ENCODE measurements at regions not wholly inside any gene's neighbourhood (a gene's known extent, or its start where the extent isn't known, plus 50 kb on each side); places are given as distances from the start of the nearest gene placed in this dataset.
A peak's percentile ranks its signal among the peaks of the same experiment; 100 is the strongest.

- no peak overlapping the region for H3K4me2 ChIP-seq (ENCODE audit: low read depth, low read length)
- CTCF ChIA-PET, result no interaction called here
- H3K4me1 ChIP-seq (ENCODE audit: control insufficient read depth, insufficient read depth, low read length), result no peaks in the 10 kb centered on the region; the same call in 1 of the 2 replicates
- peak; percentile 55 for ATAC-seq (ENCODE audit: low read depth)
- no peaks in the 10 kb centered on the region for H3K36me3 ChIP-seq (ENCODE audit: control insufficient read depth, insufficient read depth, low read length)
- no peaks in the 10 kb centered on the region for H3K79me1 ChIP-seq (ENCODE audit: low read depth in 1 of 2, low read length in 2 of 2)
- in situ Hi-C loops (cut with MboI; ENCODE audit: low sequenced_read_pairs), result no loop called here
- WGBS, 2 experiments (ENCODE audit: extremely low coverage in 2 of 2, insufficient read length in 1 of 2), result no CpG with 5 or more reads among the region's 2 CpGs
- H3K56ac ChIP-seq (ENCODE audit: extremely low read depth, insufficient read depth, low read length), result no peak overlapping the region
- no peak overlapping the region for H3K4ac ChIP-seq (ENCODE audit: low read depth, low read length)
- no peaks in the 10 kb centered on the region for H4K20me1 ChIP-seq (ENCODE audit: insufficient read depth, low read length)
- no peak overlapping the region for H4K5ac ChIP-seq (ENCODE audit: low read depth, low read length)
- H3K9me3 ChIP-seq (ENCODE audit: control insufficient read depth, insufficient read depth, low read length), result no peaks in the 10 kb centered on the region
- no peak overlapping the region for H4K8ac ChIP-seq (ENCODE audit: low read depth in 2 of 2, low read length in 2 of 2)
- no peak overlapping the region for H3K27ac ChIP-seq (ENCODE audit: insufficient read depth, low read length)
- H2AK5ac ChIP-seq (ENCODE audit: low read depth, low read length), result no peak overlapping the region
- intact Hi-C loops (cut with micrococcal nuclease), result no loop called here
- H3K18ac ChIP-seq (ENCODE audit: low read depth, low read length), result no peak overlapping the region
- peaks cover 11% of the 10 kb centered on the region for H3K27me3 ChIP-seq (ENCODE audit: control insufficient read depth, insufficient read depth, low read length)
- DNase-seq, result peak; percentile 47
- no peak overlapping the region for H2AK9ac ChIP-seq (replicated peaks; ENCODE audit: low read depth, low read length, poor library complexity)
- no peak overlapping the region for H3K23ac ChIP-seq (ENCODE audit: low read depth, low read length)
- no peak overlapping the region for H3K4me3 ChIP-seq (ENCODE audit: insufficient read depth, low read depth, low read length)
- no peak overlapping the region for H2AFZ ChIP-seq (replicated peaks; ENCODE audit: low read length, poor library complexity)
- TF ChIP-seq SMC3 (IDR thresholded peaks at IDR 0.05; ENCODE audit: low read depth, low read length) (no peak), MXI1 (IDR thresholded peaks at IDR 0.05; ENCODE audit: borderline replicate concordance, low read depth, low read length) (no peak), POLR2A (IDR thresholded peaks at IDR 0.05; ENCODE audit: low read depth, low read length) (no peak), ELK1 (IDR thresholded peaks at IDR 0.05; ENCODE audit: borderline replicate concordance, low read depth, low read length) (no peak), NFE2L2 (IDR thresholded peaks at IDR 0.05; ENCODE audit: low read depth, low read length) (no peak), FOS (IDR thresholded peaks at IDR 0.05; ENCODE audit: low read depth, low read length) (no peak), RAD21 (IDR thresholded peaks at IDR 0.05; ENCODE audit: low read length) (no peak), RFX5 (IDR thresholded peaks at IDR 0.05; ENCODE audit: low read depth, low read length) (no peak), MAFK (IDR thresholded peaks at IDR 0.05; ENCODE audit: low read depth, low read length) (no peak), MAZ (IDR thresholded peaks at IDR 0.05; ENCODE audit: borderline replicate concordance, low read depth, low read length) (no peak), CTCF (conservative IDR thresholded peaks at IDR 0.05; ENCODE audit: low read depth, low read length) (no peak), BHLHE40 (IDR thresholded peaks at IDR 0.05; ENCODE audit: low read depth, low read length) (no peak), USF2 (IDR thresholded peaks at IDR 0.05; ENCODE audit: low read depth, low read length) (no peak), RCOR1 (IDR thresholded peaks at IDR 0.05; ENCODE audit: insufficient replicate concordance, low read length) (no peak), CEBPB (IDR thresholded peaks at IDR 0.05; ENCODE audit: low read depth, low read length) (no peak), CHD1 (IDR thresholded peaks at IDR 0.05; ENCODE audit: low read depth, low read length) (no peak)
- dilution Hi-C loops (cut with HindIII; ENCODE audit: low sequenced_read_pairs, unreplicated experiment), result no loop called here
- no peak overlapping the region for H2BK120ac ChIP-seq (ENCODE audit: low read depth, low read length)
- no peak overlapping the region for H2BK5ac ChIP-seq (ENCODE audit: low read depth, low read length, poor library complexity, severe bottlenecking)
- no TSS peak for BruUV-seq (replicated peaks)
- no peak overlapping the region for H3K9ac ChIP-seq (ENCODE audit: low read depth, low read length)
- no peak overlapping the region for H2BK15ac ChIP-seq (ENCODE audit: low read depth, low read length)
- POLR2A ChIA-PET (ENCODE audit: unreplicated experiment), result no interaction called here
- no peaks in the 10 kb centered on the region for H3K9me1 ChIP-seq (ENCODE audit: insufficient read depth, low read length)
- H2BK20ac ChIP-seq (ENCODE audit: low read depth, low read length), result no peak overlapping the region
- no peak overlapping the region for H4K91ac ChIP-seq (ENCODE audit: insufficient read depth, low read depth, low read length)
- H3K14ac ChIP-seq (replicated peaks; ENCODE audit: low read depth, low read length), result no peak overlapping the region
Measured at GRCh38 chr3:182735672-182736071, 57.6 kb upstream of the ATP11B start.
